Activated CD4-positive, alpha-beta T cell treated with anti-CD3 and anti-CD28 coated beads for 24 hours (primary cell): ENCODE measurements at regions not wholly inside any gene's neighbourhood (a gene's known extent, or its start where the extent isn't known, plus 50 kb on each side); places are given as distances from the start of the nearest gene placed in this dataset.

Source experiments
- DNase-seq, 2 donors: peaks; one replicate each; pipeline ENCODE4 v3.0.0-alpha.2; 2020; ENCODE audit warnings: low read depth in 2 of 2

GRCh38 chr11:91654686-91655085 lies 569.9 kb upstream of the FAT3 start:
- DNase-seq: no peak

DNA sequence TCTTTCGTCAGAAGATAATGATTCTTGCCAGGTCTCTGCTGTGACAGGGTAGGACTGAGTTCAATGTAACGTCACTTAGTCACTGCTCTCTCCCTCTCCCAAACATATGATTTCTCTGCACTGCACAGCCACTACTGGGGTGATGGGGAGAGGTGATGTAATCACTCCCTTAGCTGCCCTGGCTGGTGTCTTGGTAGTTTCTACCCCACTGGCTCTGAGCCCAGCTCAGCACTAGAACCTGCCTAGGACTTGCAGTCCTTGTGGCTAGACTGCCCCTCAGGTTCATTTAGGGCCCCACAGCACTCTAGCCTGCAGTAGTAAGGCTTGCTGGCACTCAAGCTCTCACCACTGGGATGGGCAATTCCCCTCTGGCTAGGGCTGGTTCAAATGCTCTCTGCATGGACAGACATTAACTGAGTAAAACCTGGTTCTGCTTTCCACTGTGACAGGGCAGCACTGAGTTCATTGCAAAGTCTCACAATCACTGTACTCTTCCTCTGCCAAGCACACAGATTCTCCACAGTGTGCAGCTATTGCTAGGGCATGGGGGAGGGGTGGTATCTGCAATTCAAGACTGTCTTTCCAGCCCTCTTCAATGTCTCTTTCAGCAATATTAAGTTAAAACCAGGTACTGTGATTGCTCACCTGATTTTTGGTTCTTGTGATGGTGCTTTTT lies 571.4 kb upstream of the FAT3 start:
- DNase-seq: no peak

GRCh38 chr11:91650802-91651201 lies 573.8 kb upstream of the FAT3 start:
- no peak for DNase-seq

DNA sequence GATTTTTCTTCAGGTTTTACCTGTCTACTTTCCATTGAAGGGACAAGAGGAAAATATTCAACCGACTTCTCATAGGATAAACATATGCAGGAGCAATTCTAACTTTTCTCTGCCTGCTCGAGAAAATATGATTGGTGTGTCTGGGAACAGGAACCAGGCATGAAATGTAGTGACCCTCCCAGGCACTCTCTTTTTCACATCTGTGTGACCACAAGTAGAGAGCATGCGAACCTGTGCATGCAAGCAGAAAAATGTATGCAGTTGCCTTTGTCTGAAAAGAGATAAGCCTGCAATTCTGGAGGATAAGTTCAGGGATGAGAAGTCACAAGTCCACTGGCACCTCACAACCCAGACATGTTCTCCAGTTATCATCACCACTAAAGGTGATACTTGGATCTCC lies 583.5 kb upstream of the FAT3 start:
- DNase-seq: no peak

GRCh38 chr11:91639359-91639758 lies 585.3 kb upstream of the FAT3 start:
- no peak for DNase-seq

DNA sequence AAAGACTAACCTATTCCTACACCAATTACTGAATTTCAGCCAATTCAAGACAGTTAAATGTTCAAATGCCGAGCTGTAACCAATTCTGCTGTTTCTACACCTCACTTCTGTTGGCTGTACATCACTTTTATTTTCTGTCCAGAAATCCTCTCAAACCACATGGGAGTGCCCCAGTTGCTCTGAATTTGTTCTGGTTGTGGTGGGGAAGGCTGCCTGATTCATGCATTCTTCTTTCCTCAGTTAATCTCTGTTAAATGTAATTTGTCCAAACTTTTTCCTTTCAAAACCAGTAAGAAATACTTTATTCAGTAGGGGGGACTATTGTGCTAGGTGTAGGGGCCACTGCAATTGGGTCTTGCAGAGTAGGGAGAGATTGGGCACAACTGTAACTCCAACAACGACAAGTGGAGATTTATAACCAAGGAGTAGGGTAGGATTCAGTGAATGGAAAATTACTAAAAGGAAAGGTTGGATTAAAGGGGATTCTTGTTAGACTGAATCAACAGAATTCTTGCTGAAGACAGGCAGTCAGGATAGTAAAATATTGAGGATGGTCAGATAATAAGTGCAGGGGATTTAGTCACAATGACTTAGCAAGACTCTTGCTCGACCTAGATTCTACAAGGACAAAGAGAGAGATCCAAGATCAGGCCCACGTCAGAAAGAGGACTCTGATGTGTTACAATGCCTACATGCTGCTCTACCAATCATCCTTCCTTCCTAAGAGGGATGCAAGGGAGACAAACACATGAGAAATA lies 593.5 kb upstream of the FAT3 start:
- no peak for DNase-seq

- DNase-seq: no peak
These were observed 599.1 kb upstream of the FAT3 start for GRCh38 chr11:91625495-91625894.

GRCh38 chr11:91624021-91624420 lies 600.6 kb upstream of the FAT3 start:
- DNase-seq: no peak

DNA sequence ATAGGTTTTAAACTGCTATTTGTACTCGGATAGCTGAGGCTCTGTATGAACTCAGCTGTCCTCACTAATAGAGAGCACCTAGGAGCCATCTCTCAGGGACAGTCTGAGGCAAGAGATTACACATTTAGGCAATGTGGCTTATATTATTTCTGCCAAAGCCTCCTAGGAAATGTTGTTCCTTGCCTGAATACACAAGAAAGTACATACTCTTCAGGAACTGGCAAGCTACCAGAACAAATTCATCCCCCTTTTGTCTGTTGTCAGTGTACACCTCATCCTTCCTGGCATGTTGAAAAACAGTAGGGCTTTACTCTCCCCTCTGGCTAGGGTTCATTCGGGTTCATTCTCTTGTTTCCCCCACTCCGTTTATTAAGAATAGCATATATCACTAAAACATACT lies 615.9 kb upstream of the FAT3 start:
- DNase-seq: no peak

DNA sequence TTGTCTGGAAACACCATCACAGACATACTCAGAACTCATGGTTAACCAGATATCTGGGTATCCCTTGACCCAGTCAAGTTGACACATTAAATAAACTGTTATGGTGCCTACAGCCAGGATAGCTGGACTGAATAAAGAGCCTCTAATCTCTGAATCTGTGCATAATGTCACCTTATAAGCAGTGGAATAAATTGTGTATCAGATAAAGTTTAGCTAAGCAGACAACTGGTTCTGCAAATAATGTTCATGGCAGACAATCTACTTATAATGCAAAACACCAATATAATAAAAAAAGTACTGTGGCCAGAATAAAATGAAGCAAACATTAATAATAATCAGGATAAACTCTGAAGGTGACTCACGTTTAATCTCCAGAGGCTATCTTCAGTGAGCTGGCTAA lies 628.5 kb upstream of the FAT3 start:
- no peak for DNase-seq

- no peak for DNase-seq
These were observed 633.6 kb upstream of the FAT3 start for GRCh38 chr11:91591021-91591420.

GRCh38 chr11:91587131-91587530 lies 637.5 kb upstream of the FAT3 start:
- no peak for DNase-seq

DNA sequence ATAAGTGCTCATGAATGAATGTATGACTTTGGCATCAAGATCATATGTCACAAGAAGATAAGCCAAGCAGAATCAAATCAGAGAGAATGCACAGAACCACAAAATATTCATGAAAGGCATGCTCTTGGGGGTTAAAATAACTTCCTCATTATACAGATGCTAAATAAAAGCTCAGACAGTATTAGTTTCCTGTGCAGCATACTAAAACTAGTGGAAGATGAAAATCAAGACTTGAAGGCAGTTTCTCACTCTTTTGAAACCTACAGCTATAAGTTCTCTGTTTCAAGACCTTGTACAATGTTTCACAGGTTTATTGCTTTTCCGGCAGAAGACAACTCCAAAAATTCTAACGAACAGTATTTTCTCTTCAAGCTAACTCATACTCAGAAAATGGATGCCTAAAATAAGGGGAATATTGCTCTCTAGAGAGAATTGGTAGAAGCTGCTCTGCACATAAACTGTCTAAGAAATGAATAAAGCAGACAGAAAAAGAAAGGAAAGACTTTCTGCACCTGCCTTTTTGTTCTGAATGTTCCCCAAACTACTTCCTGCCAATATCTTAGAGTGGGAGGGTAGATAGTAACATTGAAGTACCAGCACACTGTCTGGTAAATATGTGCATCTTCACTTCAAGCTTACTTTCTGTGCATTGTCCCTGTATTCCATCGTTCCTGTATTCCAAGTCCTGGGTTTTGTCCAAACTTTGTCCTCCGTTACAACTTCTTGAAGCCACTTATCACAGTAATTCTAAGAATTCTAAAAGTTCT lies 639.4 kb upstream of the FAT3 start:
- no peak for DNase-seq

DNA sequence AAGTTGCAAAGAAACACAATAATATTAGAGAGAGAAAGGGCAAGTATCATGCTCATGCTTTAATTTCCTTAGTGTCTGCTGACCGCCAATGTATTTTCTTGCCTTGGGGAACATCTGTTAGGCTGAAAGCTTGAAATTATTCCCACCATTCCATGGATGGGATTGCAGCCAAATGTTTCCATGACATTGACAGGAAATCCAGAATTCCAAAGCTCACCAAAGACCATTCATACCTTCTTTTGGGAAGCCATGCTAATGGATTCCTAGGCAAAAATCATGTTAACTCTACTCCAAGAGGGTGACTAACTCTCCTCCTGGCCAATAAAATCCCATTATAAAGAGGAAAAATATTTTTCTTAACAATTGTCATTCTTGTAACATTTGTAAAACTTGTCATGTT lies 661.4 kb upstream of the FAT3 start:
- no peak for DNase-seq

DNA sequence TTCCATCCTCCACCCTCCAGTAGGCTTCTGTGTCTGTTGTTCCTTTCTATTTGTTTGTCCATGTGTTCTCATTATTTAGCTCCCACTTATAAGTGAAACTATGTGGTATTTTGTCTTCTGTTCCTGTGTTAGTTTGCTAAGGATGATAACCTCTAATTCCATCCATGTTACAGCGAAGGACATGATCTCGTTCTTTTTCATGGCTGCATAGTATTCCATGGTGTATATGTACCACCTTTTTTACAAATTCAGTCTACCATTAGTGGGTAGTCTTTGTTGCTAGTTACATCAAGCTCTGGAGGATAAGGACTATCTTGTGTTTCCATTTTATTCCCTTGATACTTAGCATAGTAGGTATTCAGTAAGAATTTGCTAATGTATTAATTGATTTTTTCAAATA lies 664.2 kb upstream of the FAT3 start:
- DNase-seq: no peak

DNA sequence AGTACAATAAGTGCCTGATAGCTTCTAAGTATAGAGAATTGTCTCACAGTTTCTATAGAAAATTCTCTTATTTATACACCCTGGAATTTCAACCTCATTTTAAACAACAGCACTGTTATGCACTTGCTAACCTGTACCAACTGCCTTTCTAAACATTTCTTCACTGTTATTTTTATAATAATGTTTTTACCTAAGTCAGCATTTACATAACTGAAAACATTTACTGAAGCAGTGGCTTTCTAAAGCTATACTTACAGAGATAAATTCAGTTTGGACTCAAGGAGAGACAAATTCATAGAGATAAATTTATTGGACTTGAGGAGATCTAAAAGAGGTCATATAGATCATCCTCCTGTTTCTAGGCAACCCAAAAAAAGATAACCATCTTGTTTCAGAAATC lies 686.6 kb upstream of the FAT3 start:
- DNase-seq: no peak

- no peak for DNase-seq
These were observed 688.3 kb upstream of the FAT3 start for GRCh38 chr11:91536366-91536765.

DNA sequence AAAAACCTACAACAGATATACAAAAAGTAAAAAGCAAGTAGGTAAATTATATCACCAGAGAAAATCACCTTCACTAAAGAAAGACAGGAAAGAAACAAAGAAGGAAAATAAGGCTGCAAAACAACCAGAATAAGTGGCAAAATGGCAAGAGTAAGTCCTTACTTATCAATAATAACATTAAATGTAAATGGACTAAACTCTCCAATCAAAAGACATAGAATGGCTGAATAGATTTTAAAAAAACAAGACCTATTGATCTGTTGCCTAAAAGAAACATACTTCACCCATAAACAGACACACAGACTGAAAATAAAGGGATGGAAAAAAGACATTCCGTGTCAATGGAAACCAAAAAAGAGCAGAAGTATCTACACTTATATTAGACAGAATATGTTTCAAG lies 695.7 kb upstream of the FAT3 start:
- no peak for DNase-seq

GRCh38 chr11:91527380-91528030 lies 697.1 kb upstream of the FAT3 start:
- no peak for DNase-seq

DNA sequence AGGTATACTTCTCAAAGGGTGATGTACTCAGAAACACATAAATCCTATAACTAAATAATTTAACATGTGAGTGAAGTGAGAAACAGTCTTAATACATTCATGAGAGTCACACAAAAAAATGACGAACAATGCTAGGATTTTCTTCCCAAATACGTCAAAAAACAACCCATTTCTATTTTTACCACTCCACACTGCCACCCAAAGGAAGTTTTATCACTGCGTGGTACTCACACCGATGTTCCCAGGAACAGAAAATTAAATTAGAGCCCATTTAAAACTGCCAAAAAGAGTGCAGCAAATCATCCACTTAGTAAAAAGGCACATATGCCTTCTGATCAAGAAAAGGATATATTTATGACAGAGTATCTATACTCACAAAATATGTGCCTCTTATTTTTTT lies 710.9 kb upstream of the FAT3 start:
- no peak for DNase-seq

DNA sequence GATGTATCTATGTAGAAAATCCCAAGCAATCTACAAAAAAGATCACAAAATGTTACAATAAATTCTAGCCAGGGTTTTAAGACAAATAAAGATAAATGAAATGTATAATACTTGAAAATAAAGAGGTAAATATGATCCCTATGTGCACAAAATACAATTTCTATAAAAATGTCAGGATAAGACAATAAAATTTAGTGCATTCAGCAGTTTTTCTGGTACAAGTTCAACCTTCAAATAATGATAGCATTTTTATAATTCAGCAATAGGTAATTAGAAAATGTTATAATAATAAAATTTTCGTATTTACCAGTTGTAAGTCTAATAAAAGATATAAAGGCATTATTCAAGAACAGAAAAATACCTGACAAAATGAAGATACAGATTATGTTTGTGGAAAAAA lies 726.8 kb upstream of the FAT3 start:
- no peak for DNase-seq

DNA sequence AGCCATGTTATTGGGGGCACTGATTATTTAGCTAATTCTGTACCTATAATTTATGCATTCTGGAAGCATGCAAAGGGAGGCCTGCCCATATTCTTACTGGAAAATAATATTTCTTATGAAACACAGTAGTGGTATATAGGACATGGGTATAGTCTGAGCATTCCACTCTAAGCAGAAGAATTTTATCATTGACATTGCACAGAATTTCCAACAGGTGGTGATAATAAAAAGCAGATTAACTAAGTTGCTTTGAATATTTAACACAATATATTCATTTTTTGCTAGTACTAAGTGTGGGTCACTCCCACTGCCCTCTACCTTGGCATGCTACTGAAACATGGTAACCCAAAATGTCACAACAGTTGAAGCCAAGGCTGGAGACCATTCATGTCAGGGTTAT lies 728.8 kb upstream of the FAT3 start:
- DNase-seq: no peak
